ENCODE measurements at regions not wholly inside any gene's neighbourhood (a gene's known extent, or its start where the extent isn't known, plus 50 kb on each side); places are given as distances from the start of the nearest gene placed in this dataset.

GRCh38 chr3:189488241-189488767, 142.9 kb upstream of the TP63 start:
- no peak for DNase-seq (ENCODE audit: low read depth, low spot score)
- POLR2A ChIA-PET: no interaction called here
- CTCF ChIA-PET: no interaction called here
- H3K27me3 ChIP-seq (ENCODE audit: control insufficient read depth, insufficient read depth, low read length): no peaks in the 10 kb centered on the region
- no peak overlapping the region for H3K27ac ChIP-seq (ENCODE audit: low read depth, low read length)
- no peak overlapping the region for H3K4me3 ChIP-seq (ENCODE audit: low read depth, low read length)
- TF ChIP-seq, protein P1, sequence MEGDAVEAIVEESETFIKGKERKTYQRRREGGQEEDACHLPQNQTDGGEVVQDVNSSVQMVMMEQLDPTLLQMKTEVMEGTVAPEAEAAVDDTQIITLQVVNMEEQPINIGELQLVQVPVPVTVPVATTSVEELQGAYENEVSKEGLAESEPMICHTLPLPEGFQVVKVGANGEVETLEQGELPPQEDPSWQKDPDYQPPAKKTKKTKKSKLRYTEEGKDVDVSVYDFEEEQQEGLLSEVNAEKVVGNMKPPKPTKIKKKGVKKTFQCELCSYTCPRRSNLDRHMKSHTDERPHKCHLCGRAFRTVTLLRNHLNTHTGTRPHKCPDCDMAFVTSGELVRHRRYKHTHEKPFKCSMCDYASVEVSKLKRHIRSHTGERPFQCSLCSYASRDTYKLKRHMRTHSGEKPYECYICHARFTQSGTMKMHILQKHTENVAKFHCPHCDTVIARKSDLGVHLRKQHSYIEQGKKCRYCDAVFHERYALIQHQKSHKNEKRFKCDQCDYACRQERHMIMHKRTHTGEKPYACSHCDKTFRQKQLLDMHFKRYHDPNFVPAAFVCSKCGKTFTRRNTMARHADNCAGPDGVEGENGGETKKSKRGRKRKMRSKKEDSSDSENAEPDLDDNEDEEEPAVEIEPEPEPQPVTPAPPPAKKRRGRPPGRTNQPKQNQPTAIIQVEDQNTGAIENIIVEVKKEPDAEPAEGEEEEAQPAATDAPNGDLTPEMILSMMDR (IDR thresholded peaks at IDR 0.05; ENCODE audit: low read depth, low read length): no peak
- no peaks in the 10 kb centered on the region for H3K9me3 ChIP-seq (ENCODE audit: control insufficient read depth, insufficient read depth, low read length)

- no peak for DNase-seq (ENCODE audit: low read depth, low spot score)
- Histone ChIP-seq H3K27ac (ENCODE audit: low read depth, low read length) (no peak overlapping the region), H3K9me3 (ENCODE audit: control insufficient read depth, insufficient read depth, low read length) (no peaks in the 10 kb centered on the region), H3K27me3 (ENCODE audit: control insufficient read depth, insufficient read depth, low read length) (no peaks in the 10 kb centered on the region), H3K4me3 (ENCODE audit: low read depth, low read length) (no peak overlapping the region)
- TF ChIP-seq, protein P1 (IDR thresholded peaks at IDR 0.05; ENCODE audit: low read depth, low read length): no peak
- CTCF ChIA-PET: no interaction called here
- POLR2A ChIA-PET: no interaction called here
Observed at GRCh38 chr3:189490337-189490736, 140.9 kb upstream of the TP63 start.

DNA sequence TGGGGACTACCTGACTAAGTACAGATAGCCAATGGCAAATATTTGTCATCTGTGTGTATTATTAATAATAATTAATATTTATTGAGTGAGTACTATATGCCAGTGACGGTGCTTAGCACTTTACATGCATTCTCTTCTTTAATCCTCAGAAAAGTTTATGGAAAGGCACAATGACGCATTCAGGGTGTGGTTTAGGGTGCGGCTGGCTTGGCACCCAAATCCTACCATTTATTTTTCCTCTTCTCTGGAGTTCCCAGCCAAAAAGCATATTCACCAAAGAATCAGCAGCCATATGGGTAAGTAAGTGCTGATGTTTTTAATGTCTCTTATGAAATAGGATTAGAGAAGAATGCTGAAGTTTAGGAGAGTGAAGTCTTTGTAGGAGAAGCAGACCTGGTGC, 140.4 kb upstream of the TP63 start:
- POLR2A ChIA-PET: no interaction called here

GRCh38 chr3:189491831-189492230, 139.4 kb upstream of the TP63 start:
- no peaks in the 10 kb centered on the region for H3K27me3 ChIP-seq (ENCODE audit: control insufficient read depth, insufficient read depth, low read length)
- ChIA-PET POLR2A (no interaction called here), CTCF (no interaction called here)
- TF ChIP-seq, protein P1 (IDR thresholded peaks at IDR 0.05; ENCODE audit: low read depth, low read length): no peak
- no peak overlapping the region for H3K27ac ChIP-seq (ENCODE audit: low read depth, low read length)
- no peaks in the 10 kb centered on the region for H3K9me3 ChIP-seq (ENCODE audit: control insufficient read depth, insufficient read depth, low read length)
- DNase-seq (ENCODE audit: low read depth, low spot score): no peak
- H3K4me3 ChIP-seq (ENCODE audit: low read depth, low read length): no peak overlapping the region

More for the DNA sequence above, 140.4 kb upstream of the TP63 start:
- no peaks in the 10 kb centered on the region for H3K9me3 ChIP-seq (ENCODE audit: control insufficient read depth, insufficient read depth, low read length)
- no peak overlapping the region for H3K27ac ChIP-seq (ENCODE audit: low read depth, low read length)
- CTCF ChIA-PET: no interaction called here
- H3K27me3 ChIP-seq (ENCODE audit: control insufficient read depth, insufficient read depth, low read length): no peaks in the 10 kb centered on the region
- DNase-seq (ENCODE audit: low read depth, low spot score): no peak
- no peak overlapping the region for H3K4me3 ChIP-seq (ENCODE audit: low read depth, low read length)
- TF ChIP-seq, protein P1 (IDR thresholded peaks at IDR 0.05; ENCODE audit: low read depth, low read length): no peak

DNA sequence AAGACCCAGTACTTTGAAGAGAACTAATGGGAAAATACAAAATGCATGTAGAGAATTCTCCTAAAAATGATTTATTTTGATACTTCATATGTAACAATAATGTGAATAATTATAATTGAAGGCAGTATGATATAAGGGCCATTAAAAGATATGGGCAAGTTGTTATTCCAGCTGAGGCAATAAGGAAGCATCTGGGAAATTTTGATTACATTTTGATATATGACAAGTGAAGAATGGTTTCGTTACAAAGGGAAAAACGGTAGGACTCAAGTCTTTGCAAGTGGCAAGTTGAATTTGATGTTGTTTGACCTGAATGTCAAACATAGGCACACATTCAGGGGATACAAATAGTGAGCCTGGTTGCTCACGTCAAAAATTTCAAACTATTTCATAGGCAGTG, 137.9 kb upstream of the TP63 start:
- Histone ChIP-seq H3K27ac (ENCODE audit: low read depth, low read length) (no peak overlapping the region), H3K27me3 (ENCODE audit: control insufficient read depth, insufficient read depth, low read length) (no peaks in the 10 kb centered on the region), H3K9me3 (ENCODE audit: control insufficient read depth, insufficient read depth, low read length) (no peaks in the 10 kb centered on the region), H3K4me3 (ENCODE audit: low read depth, low read length) (no peak overlapping the region)
- POLR2A ChIA-PET: no interaction called here
- TF ChIP-seq, protein P1 (IDR thresholded peaks at IDR 0.05; ENCODE audit: low read depth, low read length): no peak
- CTCF ChIA-PET: no interaction called here
- no peak for DNase-seq (ENCODE audit: low read depth, low spot score)

Measured in AG04450 (cell line).